Neural crest cell (in vitro differentiated cells): ENCODE measurements at regions not wholly inside any gene's neighbourhood (a gene's known extent, or its start where the extent isn't known, plus 50 kb on each side); places are given as distances from the start of the nearest gene placed in this dataset.

Experiments
- DNase-seq: peaks from one replicate; pipeline ENCODE4 v3.0.0; 2021; ENCODE audit warnings: low read depth, mixed read lengths, low spot score
- H3K27ac Mint-ChIP-seq: one replicate; pipeline ENCODE4 v1.8.0; 2021; ENCODE audit warnings: mild to moderate bottlenecking, mixed read lengths; ENCODE audit not compliant: unreplicated experiment
- H3K27me3 Mint-ChIP-seq: 2 replicates; pipeline ENCODE4 v1.8.0; 2021; ENCODE audit warnings: low read depth, mild to moderate bottlenecking, mixed read lengths
- H3K36me3 Mint-ChIP-seq: 2 replicates; pipeline ENCODE4 v1.8.0; 2021; ENCODE audit warnings: low read depth, mild to moderate bottlenecking, mixed read lengths
- H3K4me1 Mint-ChIP-seq: 2 replicates; pipeline ENCODE4 v1.8.0; 2021; ENCODE audit warnings: mixed read lengths
- H3K4me3 Mint-ChIP-seq: one replicate; pipeline ENCODE4 v1.8.0; 2021; ENCODE audit warnings: mild to moderate bottlenecking, mixed read lengths
- H3K9me3 Mint-ChIP-seq: 2 replicates; pipeline ENCODE4 v1.8.0; 2021; ENCODE audit warnings: mixed read lengths
- TF ChIP-seq, protein P1 (sequence below): fragments of 200-600 bp; sonication (generic); conservative IDR thresholded peaks from 2 replicates; pipeline ENCODE4 v1.5.0; 2021; ENCODE audit warnings: antibody characterized with exemption, mild to moderate bottlenecking

DNA sequence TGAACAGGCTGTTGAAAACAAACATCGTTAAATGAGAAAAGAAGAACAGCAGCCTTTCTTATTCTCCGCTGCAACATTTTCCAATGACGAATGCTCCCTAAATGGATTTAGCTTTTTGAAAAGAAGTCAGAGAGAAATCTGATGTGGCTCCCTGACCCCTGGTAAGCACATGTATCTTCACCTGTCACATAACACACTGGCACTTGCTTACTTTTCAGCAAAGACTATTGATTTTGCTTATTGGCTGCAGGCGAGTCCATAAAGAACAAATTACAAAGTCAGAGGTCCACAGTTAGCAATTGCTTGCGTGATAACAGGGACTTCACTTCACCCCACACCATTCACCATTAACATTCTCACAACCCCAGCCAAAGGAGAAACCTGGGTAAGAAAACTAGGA lies 362.8 kb downstream of the GPATCH2 start:
- Mint-ChIP-seq H3K9me3 (no peaks in the 10 kb centered on the region), H3K4me3 (no peak overlapping the region), H3K4me1 (no peaks in the 10 kb centered on the region), H3K27ac (no peak overlapping the region), H3K36me3 (no peaks in the 10 kb centered on the region), H3K27me3 (peaks cover 2% of the 10 kb centered on the region)
- TF ChIP-seq, protein P1, sequence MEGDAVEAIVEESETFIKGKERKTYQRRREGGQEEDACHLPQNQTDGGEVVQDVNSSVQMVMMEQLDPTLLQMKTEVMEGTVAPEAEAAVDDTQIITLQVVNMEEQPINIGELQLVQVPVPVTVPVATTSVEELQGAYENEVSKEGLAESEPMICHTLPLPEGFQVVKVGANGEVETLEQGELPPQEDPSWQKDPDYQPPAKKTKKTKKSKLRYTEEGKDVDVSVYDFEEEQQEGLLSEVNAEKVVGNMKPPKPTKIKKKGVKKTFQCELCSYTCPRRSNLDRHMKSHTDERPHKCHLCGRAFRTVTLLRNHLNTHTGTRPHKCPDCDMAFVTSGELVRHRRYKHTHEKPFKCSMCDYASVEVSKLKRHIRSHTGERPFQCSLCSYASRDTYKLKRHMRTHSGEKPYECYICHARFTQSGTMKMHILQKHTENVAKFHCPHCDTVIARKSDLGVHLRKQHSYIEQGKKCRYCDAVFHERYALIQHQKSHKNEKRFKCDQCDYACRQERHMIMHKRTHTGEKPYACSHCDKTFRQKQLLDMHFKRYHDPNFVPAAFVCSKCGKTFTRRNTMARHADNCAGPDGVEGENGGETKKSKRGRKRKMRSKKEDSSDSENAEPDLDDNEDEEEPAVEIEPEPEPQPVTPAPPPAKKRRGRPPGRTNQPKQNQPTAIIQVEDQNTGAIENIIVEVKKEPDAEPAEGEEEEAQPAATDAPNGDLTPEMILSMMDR: no peak
- no peak for DNase-seq

DNA sequence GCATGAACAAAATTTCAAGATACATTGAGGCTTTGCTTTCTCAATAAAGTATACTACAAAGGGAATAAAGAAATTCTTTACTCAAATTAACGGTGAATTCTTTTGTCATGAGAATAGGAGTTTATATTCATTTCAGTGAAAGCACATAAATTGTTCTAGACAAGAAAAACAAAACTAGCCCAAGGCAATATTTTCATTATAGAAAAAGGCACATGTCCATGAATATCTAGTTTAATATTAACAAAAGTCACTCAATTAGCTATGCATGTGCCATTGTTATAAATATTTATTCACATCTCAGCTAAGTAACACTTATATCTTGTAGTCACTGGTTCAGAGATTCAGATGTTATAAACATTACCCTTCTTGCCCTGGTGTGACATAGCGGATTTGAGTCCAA lies 369.3 kb downstream of the GPATCH2 start:
- no peaks in the 10 kb centered on the region for H3K9me3 Mint-ChIP-seq
- no peak overlapping the region for H3K4me3 Mint-ChIP-seq
- no peaks in the 10 kb centered on the region for H3K36me3 Mint-ChIP-seq
- no peaks in the 10 kb centered on the region for H3K27me3 Mint-ChIP-seq
- no peaks in the 10 kb centered on the region for H3K4me1 Mint-ChIP-seq
- TF ChIP-seq, protein P1: no peak
- H3K27ac Mint-ChIP-seq: no peak overlapping the region
- DNase-seq: no peak

DNA sequence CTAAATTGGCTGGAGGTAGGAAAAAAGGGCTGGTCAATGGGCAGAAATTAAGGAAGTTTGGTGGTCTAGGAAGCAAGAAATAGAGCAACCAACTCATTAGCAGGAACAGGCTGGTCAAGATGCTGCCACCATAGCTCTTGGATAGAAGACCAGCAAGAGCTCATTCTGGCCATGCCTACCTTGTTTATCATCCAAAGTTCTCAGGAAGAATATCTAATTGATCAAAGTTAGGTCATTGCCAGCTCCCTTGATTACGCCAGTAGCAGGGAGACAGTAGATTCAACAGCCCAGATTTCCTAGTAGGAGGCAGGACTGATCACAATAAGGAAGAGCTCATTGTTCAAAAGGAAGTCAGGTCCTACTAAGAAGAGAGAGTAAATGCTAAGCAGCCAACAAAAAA lies 370.2 kb downstream of the GPATCH2 start:
- TF ChIP-seq, protein P1: no peak
- Mint-ChIP-seq H3K4me3 (no peak overlapping the region), H3K9me3 (no peaks in the 10 kb centered on the region), H3K27ac (no peak overlapping the region), H3K4me1 (no peaks in the 10 kb centered on the region), H3K36me3 (no peaks in the 10 kb centered on the region), H3K27me3 (no peaks in the 10 kb centered on the region)
- DNase-seq: no peak

DNA sequence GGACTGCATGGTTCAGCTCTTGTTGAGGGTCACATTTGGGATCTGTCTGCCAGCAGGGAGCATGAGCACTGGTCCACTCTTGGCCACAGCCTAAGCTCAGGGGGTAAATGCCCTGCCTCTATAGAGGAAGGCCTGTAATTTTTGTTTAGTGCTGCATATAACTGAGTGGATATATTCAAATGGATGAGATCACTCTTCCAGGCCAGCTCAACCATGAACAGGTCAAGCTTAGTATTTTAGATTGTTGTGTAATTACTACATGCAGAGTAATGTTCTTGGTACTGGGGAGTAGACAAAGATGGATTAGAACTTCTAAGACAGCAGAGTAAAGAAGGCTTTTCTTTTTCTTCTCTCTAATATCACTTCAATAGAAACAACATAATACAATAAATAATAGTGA lies 376.9 kb downstream of the GPATCH2 start:
- no peaks in the 10 kb centered on the region for H3K27me3 Mint-ChIP-seq
- TF ChIP-seq, protein P1: no peak

DNA sequence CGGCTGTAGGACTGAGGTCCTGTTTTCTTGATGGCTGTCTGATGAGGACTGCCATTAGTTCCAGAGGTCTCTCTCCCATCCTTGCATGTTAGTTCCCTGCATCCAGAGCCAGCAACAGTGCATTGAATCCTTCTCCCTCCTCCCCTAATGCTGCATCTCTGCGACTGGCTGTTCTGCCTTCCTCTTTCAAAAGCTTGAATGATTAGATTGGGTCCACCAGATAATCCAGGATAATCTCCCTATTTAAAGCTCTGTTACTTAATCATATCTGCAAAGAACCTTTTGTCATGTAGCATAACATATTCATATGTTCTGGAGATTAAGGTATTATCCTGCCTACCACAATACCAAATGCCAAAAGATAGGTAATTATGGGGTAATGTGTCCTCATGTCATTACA lies 377.5 kb downstream of the GPATCH2 start:
- Mint-ChIP-seq H3K9me3 (peaks cover 7% of the 10 kb centered on the region), H3K36me3 (no peaks in the 10 kb centered on the region), H3K27me3 (no peaks in the 10 kb centered on the region), H3K27ac (no peak overlapping the region), H3K4me1 (no peaks in the 10 kb centered on the region), H3K4me3 (no peak overlapping the region)
- no peak for DNase-seq
- TF ChIP-seq, protein P1: no peak

More for the DNA sequence above, 376.9 kb downstream of the GPATCH2 start:
- no peak overlapping the region for H3K4me3 Mint-ChIP-seq
- no peaks in the 10 kb centered on the region for H3K36me3 Mint-ChIP-seq
- no peak overlapping the region for H3K27ac Mint-ChIP-seq
- peaks cover 7% of the 10 kb centered on the region for H3K9me3 Mint-ChIP-seq
- no peaks in the 10 kb centered on the region for H3K4me1 Mint-ChIP-seq
- no peak for DNase-seq

DNA sequence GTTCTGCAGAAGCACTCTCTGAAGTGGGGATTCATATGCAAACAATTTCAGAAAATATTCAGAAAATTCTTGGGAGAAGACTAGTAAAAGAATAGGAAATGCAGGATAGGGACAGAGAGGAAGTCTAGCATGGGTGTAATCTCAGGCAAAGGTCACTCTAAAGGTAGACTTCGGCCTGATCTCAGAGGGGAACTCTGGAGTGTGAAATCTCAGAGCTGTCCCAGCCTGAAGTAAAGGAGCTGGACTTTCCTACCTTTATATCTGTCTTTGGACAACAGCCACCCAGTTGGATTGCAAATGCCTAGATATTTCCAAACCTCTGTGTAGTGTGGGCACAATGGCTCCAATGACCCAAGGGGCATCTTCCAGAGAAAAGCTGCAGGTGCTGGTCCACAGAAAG lies 379.8 kb downstream of the GPATCH2 start:
- H3K4me3 Mint-ChIP-seq: no peak overlapping the region
- H3K36me3 Mint-ChIP-seq: no peaks in the 10 kb centered on the region
- TF ChIP-seq, protein P1: no peak
- H3K9me3 Mint-ChIP-seq: peaks cover 7% of the 10 kb centered on the region
- H3K27ac Mint-ChIP-seq: no peak overlapping the region
- H3K4me1 Mint-ChIP-seq: no peaks in the 10 kb centered on the region
- DNase-seq: no peak
- no peaks in the 10 kb centered on the region for H3K27me3 Mint-ChIP-seq
